HG02610 (cell line): ENCODE measurements at regions not wholly inside any gene's neighbourhood (a gene's known extent, or its start where the extent isn't known, plus 50 kb on each side); places are given as distances from the start of the nearest gene placed in this dataset.
"Not testable (repeated sequence)": the region's sequence is repeated elsewhere in the genome, so short reads cannot be mapped to it uniquely, and the experiment has no call there.

ENCODE experiments used
- ATAC-seq: cut with Tn5 transposase; IDR thresholded peaks from one replicate; pipeline ENCODE4 v1.9.1; 2021; ENCODE audit warnings: mild to moderate bottlenecking, moderate library complexity; ENCODE audit not compliant: unreplicated experiment

GRCh38 chr10:33965795-33966581 is 631.5 kb upstream of the NRP1 start:
- ATAC-seq = no peak

- ATAC-seq = no peak
Observed at GRCh38 chr10:33963729-33964128, 629.3 kb upstream of the NRP1 start.

- ATAC-seq = not testable (repeated sequence)
Observed at GRCh38 chr10:33956322-33956721, 621.9 kb upstream of the NRP1 start.

- no peak for ATAC-seq
Observed at GRCh38 chr10:33955676-33956075, 621.2 kb upstream of the NRP1 start.

GRCh38 chr10:33952692-33953360 is 618.4 kb upstream of the NRP1 start:
- ATAC-seq = no peak

- no peak for ATAC-seq
Observed at GRCh38 chr10:33950206-33950605, 615.7 kb upstream of the NRP1 start.

- no peak for ATAC-seq
Observed at GRCh38 chr10:33947544-33947943, 613.1 kb upstream of the NRP1 start.

- ATAC-seq = no peak
Observed at GRCh38 chr10:33945051-33945450, 610.6 kb upstream of the NRP1 start.

GRCh38 chr10:33942508-33942907 is 608.0 kb upstream of the NRP1 start:
- ATAC-seq = no peak

- no peak for ATAC-seq
Observed at GRCh38 chr10:33939892-33940291, 605.4 kb upstream of the NRP1 start.

GRCh38 chr10:33939410-33939809 is 604.9 kb upstream of the NRP1 start:
- no peak for ATAC-seq

- no peak for ATAC-seq
Observed at GRCh38 chr10:33938001-33938400, 603.5 kb upstream of the NRP1 start.

- no peak for ATAC-seq
Observed at GRCh38 chr10:33937036-33937730, 602.7 kb upstream of the NRP1 start.

GRCh38 chr10:33935350-33935749 is 600.9 kb upstream of the NRP1 start:
- no peak for ATAC-seq

- ATAC-seq = no peak
Observed at GRCh38 chr10:33930079-33930478, 595.6 kb upstream of the NRP1 start.

- no peak for ATAC-seq
Observed at GRCh38 chr10:33927347-33927746, 592.9 kb upstream of the NRP1 start.

- ATAC-seq = no peak
Observed at GRCh38 chr10:33921970-33922605, 587.6 kb upstream of the NRP1 start.

- ATAC-seq = no peak
Observed at GRCh38 chr10:33920351-33920750, 585.9 kb upstream of the NRP1 start.

- ATAC-seq = no peak
Observed at GRCh38 chr10:33919244-33919643, 584.8 kb upstream of the NRP1 start.

- ATAC-seq = no peak
Observed at GRCh38 chr10:33917069-33917780, 582.8 kb upstream of the NRP1 start.

- no peak for ATAC-seq
Observed at GRCh38 chr10:33914746-33915145, 580.3 kb upstream of the NRP1 start.
